ENCODE measurements at regions not wholly inside any gene's neighbourhood (a gene's known extent, or its start where the extent isn't known, plus 50 kb on each side); places are given as distances from the start of the nearest gene placed in this dataset.

DNA sequence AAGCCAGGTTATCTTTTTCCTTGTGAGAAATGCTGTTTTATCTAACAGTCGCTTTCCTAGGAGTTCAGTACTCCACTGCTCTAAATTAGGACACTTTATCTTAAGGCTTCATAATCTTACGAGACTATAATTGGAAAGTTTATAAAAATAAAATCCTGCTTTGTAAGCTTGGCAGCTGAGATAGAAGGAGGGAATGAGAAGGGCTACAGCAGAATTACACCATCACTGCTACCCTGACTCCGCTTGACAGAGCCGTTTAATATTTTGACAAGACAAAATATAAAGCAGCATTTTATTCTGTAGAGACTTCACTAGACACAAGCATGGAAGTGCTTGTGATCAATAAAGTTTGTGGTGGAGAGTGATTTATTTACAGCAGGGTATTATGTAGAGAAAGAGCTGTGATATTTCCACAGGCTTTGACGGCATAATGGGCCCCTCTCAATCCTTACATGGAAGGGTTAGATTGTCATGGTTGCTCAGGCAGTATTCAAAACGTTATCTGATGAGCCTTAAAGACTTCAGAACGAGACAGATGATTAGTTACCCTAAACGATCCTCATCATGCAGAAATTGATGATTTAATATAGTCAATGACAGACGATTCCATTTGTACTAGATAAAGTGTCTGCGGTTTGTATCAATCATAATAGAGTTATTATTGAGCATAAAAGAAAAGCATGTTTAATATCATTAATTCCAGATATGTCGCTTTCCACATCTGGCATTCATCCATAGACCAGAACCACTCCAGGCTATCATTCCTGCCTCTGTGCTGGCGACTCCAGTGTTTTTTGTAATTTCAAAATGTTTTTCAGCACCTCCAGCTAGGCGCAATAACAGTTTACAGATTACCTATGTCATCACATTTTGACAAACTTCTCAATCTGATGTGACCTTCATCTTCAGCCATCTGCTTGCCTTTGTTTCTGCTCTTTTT lies 242.2 kb downstream of the FIGN start:
- TF ChIP-seq CTCF (IDR thresholded peaks at IDR 0.05) = no peak

DNA sequence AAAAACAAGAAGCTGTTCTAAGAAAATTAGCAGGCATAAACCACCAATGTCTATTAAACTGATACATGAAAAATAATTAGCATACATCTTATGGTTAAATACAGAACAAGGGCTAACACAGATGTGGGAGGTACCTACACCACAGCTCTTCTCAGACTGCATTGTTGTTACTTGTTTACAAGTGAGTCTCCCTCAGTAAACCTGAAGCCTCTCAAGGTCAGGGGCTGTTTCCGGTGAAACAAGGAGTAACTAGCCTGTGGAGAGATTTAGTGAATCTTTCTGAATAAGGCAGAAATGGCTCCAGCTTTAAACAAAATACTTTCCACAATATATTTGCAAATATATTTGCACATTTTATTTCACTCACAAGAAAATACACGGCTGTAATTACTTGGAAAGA lies 244.0 kb downstream of the FIGN start:
- TF ChIP-seq CTCF (IDR thresholded peaks at IDR 0.05) = no peak

DNA sequence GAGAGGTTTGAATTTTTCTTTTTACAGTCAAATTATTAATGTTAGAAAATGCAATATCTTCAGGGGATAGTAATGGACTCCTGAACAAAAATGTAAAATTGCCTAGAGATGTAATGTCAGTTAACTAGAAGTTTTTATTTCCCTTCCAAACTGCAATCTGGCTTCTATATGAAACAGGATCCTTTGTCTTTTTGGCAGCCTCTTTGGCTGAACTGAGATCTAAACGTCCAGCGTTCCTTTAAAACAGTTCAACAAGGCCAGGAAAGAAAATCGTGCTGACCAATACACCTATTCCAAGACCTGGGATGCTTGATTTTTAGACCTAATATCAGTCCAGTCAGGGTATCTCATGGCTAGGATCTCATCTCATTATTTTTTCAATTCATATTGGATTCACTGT lies 245.5 kb downstream of the FIGN start:
- no peak for TF ChIP-seq CTCF (IDR thresholded peaks at IDR 0.05)

DNA sequence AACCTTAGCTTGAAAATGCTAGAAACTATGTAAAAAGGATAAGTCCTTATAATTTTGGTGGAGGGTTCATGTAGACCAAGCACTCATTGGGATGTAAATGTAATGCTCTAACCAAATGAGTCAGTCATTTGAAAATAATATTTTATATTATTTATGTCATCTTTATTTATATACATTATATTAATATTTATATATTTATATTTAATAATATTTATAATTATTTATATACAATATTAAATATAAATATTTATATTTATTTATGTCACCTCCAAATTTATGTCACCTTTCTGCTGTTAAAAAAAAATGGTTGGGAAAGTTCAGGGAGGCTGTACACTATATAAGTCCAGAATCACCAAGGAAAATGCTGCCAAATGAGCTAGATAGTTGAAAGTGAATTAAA lies 254.3 kb downstream of the FIGN start:
- TF ChIP-seq CTCF (IDR thresholded peaks at IDR 0.05) = no peak

GRCh38 chr2:163479599-163479998 lies 256.2 kb downstream of the FIGN start:
- TF ChIP-seq CTCF (IDR thresholded peaks at IDR 0.05) = no peak

- no peak for TF ChIP-seq CTCF (IDR thresholded peaks at IDR 0.05)
These were observed 260.0 kb downstream of the FIGN start for GRCh38 chr2:163475815-163476214.

GRCh38 chr2:163474889-163475288 lies 260.9 kb downstream of the FIGN start:
- no peak for TF ChIP-seq CTCF (IDR thresholded peaks at IDR 0.05)
